Gastroesophageal sphincter (tissue), 3 donors: ENCODE measurements at regions not wholly inside any gene's neighbourhood (a gene's known extent, or its start where the extent isn't known, plus 50 kb on each side); places are given as distances from the start of the nearest gene placed in this dataset.

ENCODE experiments used
- CTCF ChIP-seq, 4 experiments: fragments of 200-600 bp in 2 of 4; fragments of 450-650 bp in 2 of 4; sonication (generic) in 1 of 4; IDR thresholded peaks; one replicate each; pipeline ENCODE4 v1.5.1; 2017 to 2019; ENCODE audit warnings: antibody characterized with exemption in 4 of 4, mild to moderate bottlenecking in 2 of 4, moderate library complexity in 2 of 4
- POLR2A ChIP-seq, 2 donors: fragments of 450-650 bp; IDR thresholded peaks; one replicate each; pipeline ENCODE4 v1.6.1; 2017; ENCODE audit warnings: antibody characterized with exemption in 2 of 2, mild to moderate bottlenecking in 2 of 2, moderate library complexity in 1 of 2
- POLR2AphosphoS5 ChIP-seq: sonication (generic); formaldehyde crosslinking; IDR thresholded peaks from one replicate; pipeline ENCODE4 v1.6.1; 2017; ENCODE audit warnings: antibody characterized with exemption

GRCh38 chr13:87234981-87235380 is 436.2 kb upstream of the SLITRK5 start:
- no peak for TF ChIP-seq CTCF (IDR thresholded peaks at IDR 0.05)
- no peak for TF ChIP-seq POLR2A (IDR thresholded peaks at IDR 0.05)
- TF ChIP-seq POLR2AphosphoS5 = no peak
